ENCODE measurements at regions not wholly inside any gene's neighbourhood (a gene's known extent, or its start where the extent isn't known, plus 50 kb on each side); places are given as distances from the start of the nearest gene placed in this dataset.
"Not testable (repeated sequence)": the region's sequence is repeated elsewhere in the genome, so short reads cannot be mapped to it uniquely, and the experiment has no call there.

DNA sequence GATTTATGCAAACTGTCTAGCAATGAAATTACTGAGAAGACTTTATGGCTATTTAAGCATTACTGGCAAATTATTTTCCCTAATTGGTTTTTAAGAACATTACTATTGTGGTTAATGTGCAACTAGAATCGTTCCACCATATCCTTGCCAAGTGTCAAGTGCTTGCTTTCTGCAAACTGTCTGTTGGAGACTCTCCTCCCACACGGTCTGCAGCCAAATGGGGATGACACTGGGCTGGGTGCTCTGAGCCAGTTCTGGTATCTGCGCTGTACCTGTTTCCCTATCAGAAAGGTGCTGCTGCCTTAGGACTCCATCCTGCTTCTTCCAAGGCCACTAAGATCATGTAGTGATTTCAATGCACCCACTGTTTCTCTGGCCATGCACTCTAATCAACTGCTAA lies 110.4 kb downstream of the RAMP3 start:
- DNase-seq, result no peak

DNA sequence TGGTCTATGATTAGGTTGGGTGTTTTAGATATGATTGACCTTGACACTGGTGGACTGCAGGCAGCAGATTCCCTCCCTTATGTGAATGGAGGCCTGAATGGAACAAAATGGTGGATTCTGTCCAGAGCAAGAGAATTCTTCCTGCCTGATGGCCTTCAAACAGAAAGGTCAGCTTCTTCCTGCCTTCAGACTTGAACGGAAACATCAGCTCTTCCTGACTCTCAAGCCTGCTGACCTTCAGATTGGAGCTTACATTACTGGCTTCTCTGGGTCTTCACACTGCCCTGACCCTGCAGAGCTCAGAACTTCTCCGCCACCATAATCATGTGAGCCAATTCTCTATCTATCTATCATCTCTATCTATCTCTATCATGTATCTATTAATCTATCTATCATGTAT lies 111.6 kb downstream of the RAMP3 start:
- no peak for DNase-seq

DNA sequence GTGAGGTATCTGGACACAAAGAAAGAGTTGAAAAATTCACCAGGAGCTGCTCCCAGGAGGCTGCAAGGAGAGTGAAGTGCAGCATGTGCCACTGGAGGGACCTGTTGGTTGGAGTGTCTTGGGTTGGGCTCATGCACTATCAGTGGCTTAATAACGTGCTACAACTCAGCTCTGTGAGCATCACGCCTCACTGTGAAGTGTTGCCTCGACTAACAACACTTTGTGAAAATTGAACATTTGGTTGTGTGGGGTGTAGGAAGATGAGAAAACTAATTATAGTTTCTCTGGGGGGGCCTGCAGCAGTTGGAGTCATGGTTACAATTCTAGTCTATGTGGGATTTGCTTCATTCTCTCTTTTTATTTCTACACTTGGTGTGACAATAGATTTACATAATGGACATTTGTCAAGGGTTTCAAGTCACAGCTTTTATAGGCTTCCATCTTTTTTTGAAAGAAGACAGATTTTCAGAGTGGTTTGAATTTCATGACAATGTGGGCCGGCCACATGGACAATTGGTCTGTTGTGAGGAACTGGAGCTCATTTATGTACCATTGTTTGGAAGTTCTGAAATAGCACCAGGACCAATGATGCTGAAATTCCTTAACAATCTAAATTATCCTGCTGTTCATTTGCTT lies 121.3 kb downstream of the RAMP3 start:
- no peak for DNase-seq

DNA sequence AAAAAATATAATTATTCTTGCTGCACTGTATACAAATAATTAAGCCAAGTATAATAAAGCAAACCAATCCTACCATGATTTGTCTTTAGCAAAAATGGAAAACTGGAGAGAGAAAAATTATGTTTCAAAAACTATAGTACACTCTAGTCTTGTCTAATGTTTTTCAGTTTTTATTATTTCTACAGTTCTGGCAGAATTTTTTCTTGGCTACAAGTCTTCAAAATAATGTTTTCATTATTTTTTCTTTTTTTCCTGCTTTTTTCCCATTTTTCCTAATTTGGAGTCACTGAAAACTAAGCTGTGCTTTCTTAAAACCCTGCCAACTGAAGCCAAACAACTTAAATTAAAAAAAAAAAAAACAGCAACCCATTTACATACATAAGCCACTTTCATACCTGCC lies 132.0 kb downstream of the RAMP3 start:
- not testable (repeated sequence) for DNase-seq

DNA sequence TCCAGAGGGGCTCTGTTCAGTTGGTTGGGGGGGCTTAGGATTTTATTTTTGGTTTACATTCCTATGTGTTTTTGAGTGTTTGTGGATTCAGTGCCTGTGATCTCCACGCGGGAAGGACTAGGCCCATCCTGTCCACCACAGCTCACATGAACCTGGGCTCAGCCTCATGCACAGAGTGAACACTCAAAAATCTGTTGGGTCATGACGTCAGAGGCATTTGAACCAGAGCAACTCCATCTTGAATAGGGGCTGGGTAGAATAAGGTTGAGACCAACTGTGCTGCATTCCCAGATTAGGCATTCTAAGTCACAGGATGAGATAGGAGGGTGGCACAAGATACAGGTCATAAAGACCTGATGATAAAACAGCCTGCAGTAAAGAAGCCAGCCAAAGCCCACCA lies 133.3 kb downstream of the RAMP3 start:
- DNase-seq, result no peak

DNA sequence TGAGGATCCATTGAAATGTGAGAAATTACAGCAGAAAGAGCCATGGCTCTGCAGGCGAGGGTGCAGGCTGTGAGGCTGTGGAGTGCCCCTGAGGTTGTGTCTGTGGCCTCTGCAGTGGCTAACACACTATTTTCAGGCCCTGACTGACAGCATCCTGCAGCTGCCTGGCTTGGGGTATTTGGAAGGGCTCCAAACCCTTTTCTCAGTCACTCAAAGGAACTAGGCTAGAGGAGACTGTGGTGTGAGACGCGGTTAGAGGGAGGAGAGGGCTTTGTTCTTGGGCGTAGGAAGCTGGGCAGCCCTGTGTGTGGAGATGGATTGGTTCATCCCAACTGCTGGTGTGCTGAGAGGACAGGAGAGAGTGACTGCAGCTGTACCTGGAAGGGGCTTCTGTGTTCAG lies 134.9 kb downstream of the RAMP3 start:
- no peak for DNase-seq

DNA sequence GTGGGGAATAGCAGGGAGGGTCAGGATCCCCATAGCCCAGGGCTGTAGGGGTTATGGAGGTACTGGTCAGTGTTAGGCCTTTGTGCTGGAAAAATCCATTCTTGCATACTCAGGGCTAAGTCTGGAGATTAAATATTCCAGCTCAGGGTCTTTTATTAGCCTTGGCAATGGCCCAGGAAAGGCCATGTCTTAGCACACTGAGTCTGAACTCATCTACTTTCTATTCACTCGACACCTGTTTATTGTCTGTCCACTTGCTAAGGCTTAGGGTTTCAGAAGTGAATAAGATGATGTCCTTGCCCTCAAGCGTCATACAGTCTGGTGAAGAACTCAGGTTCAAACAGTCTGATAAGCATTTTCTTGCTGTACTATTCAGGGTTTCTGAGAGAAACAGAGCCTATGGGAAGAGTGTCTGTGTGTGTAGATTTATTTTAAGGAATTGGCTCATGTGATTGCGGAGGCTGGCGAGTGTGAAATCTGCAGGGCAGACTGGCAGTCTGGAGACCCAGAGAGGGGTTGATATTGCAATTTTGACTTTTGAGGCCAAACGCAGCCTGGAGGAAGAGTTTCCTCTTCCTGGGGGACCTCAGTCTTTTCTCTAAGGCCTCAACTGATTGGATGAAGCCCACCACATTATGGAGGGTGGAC lies 135.8 kb downstream of the RAMP3 start:
- no peak for DNase-seq

DNA sequence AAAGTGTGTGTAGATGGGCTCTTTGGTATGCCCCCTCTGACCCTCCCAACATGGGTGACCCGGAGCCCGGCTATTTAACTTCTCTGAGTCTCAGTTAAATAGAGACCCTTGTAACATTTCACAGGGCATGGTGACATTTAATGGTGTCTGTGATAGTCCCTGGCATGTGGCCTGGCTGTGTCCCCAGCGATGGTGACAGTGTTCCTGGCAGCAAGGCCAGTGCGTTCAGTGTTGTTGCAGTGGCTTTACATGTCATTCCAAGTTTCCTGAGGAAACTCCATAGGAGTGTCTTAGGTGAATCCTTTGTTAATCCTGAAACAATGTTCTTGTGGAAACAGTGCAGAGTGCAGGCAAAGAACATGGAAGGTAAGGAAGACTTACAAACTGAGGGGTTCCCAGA lies 137.0 kb downstream of the RAMP3 start:
- DNase-seq, result no peak

DNA sequence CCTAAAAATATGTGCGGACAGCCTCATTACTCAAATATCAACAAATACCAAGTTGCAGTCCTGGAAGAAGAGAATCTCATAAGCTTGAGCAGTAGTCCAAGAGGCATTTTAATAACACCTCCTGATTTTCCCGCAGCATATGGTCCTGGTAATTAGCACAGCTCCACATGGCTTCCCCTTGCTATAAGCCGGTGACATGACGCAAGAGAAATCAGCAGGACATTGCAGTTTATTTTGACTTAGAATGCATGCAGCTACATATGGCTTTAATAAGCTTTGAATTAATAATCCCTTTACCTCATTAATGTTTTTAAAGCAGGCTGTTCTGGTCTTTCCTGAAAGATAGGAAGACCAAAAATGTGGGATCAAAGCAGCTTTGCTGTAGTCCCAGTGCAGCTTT lies 137.6 kb downstream of the RAMP3 start:
- DNase-seq, result no peak

DNA sequence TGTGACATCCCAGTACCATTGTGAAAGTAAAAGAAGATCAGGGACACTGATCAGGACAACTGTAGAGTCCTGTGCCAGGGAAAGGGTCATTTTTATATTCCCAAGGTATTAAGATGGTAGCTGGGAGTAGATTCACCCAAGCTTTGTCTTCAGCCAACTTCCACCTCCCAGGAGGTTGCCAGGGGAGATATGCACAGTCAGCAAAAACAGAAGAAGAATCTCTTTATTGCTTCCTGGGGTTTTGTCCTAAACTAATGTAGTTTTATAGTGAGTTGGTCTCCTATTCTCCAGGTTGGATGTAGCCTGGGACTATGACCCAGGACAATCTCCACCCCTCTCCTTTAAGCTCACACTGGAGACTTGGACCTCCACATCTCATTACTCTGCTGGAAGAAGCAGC lies 139.2 kb downstream of the RAMP3 start:
- no peak for DNase-seq

DNA sequence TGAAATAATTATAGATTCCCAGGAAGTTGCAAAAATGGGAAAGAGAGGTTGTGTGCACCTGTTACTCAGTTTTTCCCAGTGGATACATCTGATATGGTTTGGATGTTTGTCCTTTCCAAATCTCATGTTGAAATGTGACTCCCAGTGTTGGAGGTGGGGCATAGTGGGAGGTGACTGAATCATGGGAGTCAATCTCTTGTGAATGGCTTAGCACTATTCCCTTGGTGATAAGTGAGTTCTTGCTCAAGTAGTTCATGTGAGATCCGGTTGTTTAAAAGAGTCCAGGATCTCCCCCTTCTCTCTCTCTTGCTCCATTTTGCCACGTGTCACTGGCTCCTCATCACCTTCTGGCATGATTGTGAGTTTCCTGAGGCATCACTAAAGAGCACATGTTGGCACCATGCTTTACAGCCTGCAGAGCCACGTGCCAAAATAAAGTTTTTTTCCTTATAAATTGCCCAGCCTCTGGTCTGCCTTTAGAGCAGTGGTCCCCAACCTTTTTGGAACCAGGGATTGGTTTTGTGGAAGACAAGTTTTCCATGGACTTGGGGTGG lies 149.2 kb downstream of the RAMP3 start:
- no peak for DNase-seq

DNA sequence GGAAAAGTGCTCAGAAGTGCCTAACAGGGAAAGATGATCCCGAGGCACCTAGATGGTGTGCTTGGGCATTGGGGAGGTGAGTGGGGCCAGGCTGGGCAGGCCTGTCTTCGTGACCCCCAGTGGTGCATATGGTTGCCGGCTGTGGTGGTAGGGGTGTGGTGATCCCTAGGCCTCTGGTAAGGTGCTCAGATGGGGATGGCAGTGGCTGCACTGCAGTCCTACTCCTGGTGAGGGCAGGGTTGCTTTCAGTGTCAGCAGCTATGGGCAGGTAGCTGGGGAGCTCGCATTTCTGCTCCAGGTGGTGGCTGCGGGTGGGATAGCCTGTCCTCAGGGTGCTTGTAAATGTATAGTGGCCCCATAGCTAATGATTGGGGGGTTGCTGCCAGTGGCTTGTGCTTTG lies 154.0 kb downstream of the RAMP3 start:
- DNase-seq, result no peak

DNA sequence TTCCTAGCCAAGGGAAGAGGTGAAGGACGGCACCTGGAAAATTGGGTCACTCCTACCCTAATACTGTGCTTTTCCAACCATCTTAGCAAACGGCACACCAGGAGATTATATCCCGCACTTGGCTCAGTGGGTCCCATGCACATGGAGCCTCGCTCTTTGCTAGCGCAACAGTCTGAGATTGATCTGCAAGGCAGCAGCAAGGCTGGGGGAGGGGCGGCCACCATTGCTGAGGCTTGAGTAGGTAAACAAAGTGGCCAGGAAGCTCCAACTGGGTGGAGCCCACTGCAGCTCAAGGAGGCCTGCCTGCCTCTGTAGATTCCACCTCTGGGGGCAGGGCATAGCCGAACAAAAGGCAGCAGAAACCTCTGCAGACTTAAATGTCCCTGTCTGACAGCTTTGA lies 157.9 kb downstream of the RAMP3 start:
- not testable (repeated sequence) for DNase-seq

DNA sequence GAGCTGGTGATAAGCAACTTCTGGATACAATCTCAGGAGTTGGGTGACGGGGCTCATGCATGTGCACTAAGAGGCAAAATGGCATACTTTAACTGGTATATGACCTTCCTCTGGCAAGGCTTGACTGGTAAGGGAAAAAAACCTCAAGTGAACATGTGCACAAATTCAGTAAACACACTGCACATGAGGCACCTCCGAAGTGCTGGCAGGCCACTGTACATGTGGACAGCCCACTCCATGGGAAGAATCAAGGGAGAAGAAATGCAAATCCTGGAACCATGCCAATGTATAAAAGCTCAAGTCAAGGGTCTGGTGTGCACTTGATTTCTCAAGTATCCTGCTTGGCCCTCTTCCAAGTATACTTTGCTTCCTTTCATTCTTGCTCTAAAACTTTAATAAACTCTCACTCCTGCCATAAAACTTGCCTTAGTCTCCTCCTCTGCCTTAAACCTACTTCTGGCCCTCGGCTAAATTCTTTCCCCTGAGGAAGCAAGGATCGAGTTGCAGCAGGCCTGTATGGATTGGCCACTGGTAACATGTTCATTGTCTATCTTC lies 167.2 kb downstream of the RAMP3 start:
- DNase-seq, result peak; percentile 16

DNA sequence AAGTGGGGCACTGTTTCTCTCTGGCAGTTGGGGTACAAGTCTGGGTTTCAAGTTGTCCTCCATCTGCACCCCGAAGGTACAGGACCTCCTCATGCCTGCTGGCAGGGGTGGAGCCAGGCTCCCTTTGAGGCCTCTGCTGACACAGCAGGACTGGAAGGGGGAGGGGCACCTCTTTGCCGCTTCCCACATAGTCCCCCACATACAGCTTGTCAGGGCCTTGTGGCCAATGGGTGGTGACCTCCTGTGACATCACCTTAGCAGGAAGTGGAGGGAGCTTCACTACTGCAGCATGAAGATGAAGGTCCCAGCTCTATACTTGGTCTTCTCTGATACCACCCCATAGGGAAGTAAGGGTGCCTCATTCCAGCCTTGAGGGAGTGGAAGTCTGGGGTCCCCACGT lies 167.8 kb downstream of the RAMP3 start:
- no peak for DNase-seq

DNA sequence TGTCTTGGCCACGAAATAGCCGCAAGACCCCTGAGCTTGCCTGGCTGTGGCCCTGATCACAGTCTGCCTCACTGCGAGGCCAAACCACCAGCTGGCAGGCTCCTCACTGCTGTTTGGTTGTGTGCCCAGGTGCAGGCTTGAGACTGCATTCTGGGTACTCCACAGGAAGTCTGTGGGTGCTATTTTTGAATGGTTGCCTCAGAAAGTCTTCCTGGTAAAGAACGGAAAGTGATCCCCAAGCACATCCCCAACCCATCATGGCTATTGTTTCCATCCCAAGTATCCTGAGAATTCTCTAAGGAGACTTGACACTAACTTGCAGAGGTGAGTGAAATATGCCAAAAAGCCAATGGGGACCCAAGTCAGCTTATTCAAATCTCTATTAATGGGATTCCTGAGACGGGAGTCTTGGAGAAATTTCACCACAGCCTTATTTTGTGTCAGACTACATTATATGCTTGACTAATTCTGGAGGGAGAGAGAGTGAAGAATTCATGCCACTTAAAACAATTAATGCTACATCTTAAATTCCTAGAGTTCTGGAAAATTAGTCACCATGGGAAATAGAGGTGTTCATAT lies 170.9 kb downstream of the RAMP3 start:
- DNase-seq, result no peak

DNA sequence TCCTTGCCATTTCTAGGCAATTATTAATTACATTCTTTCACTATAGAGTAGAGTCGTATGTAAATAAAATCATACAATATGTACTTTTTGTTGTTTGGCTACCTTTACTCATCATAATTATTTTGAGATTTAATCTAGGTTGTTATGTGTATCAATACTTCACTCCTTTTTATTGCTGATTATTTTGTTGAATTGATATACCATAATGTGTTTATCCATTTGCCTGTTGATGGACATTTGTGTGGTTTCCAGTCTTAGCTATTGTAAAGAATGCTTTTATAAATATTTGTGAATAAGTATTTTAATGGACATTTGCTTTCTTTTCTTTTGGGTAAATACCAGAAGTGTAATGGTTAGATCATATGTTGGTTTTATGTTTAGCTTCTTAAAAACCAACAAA lies 174.0 kb downstream of the RAMP3 start:
- DNase-seq, result no peak

DNA sequence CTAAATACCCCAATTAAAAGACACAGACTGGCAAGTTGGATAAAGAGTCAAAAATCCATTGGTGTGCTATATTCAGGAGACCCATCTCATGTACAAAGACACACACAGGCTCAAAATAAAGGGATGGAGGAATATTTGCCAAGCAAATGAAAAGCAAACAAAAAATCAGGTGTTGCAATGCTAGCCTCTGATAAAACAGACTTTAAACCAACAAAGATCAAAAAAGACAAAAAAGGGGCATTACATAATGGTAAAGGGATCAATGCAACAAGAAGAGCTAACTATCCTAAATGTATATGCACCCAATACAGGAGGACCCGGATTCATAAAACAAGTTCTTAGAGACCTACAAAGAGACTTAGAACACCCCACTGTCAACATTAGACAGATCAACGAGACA lies 177.4 kb downstream of the RAMP3 start:
- DNase-seq, result not testable (repeated sequence)

DNA sequence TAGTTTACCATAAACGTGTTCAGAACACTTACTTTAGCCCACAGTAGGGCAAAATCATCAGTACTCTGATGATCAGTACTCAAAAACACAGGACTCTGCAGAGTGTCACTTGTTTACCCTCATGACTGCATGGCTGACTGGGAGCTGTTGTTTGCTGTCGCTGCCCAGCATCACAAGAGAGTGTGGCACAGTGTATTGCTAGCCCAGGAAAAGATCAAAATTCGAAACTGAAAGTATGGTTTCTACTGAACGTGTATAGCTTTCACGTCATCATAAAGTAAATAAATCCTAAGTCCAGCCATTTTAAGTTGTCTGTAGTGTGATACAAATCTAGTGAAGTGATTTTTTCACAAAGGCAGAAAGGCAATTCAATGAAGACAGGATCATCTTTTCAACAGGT lies 184.6 kb downstream of the RAMP3 start:
- no peak for DNase-seq

DNA sequence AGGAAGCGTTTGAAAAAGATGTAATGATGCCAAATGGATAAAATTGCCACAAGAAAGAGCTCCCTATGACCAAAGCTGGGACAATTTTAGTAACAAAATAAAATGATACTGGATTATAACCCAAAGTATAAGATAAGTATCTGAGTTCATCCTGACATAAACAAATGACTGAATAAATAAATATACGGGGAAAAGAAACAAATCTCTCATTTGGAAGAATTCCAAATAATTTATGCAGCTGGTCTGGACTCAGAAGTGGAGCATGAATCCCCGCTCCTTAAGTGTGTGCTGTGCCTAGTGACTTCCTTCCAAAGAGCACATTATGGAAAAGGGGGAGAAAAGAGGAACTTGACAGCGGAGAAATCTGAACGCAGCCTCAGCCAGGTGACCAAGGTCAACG lies 186.2 kb downstream of the RAMP3 start:
- DNase-seq, result no peak

DNA sequence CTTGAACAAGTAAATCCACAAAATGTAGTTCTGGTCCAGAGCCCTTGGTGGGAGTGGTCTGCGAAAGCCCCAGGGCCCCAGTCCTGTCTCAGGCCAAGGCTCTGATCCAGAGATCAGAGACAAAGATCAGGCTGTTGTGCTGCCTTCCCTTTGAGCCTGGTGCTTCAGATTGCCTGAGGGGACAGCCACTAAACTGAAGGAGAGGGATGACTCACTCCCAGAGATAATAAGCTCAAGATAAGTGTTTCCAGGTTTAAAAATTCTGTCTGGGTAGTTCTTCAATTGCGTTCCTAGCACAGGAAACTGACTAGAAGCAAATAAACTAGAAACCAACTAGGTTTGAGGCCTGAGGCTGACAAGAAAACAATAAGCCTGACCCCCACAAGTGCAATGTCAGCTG lies 190.2 kb downstream of the RAMP3 start:
- no peak for DNase-seq

DNA sequence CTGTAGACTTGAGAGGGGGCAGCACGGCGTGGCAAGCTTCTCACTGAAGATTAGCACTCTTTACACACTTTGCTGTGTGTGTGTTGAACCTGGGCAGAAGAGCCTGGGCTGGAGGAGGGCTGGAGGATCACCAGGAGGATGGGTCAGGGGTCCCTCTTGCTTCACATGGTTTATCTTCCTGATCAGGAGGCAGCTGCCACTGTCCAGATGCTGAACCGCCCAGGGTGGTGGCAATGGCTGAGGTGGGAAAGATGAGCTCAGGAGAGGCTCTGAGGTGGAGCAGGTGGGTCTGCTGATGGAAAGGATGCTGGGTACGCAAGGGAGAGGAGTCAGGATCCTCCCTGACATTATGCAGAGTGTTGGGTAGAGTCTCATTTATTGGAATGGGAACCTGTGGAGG lies 191.5 kb downstream of the RAMP3 start:
- no peak for DNase-seq

DNA sequence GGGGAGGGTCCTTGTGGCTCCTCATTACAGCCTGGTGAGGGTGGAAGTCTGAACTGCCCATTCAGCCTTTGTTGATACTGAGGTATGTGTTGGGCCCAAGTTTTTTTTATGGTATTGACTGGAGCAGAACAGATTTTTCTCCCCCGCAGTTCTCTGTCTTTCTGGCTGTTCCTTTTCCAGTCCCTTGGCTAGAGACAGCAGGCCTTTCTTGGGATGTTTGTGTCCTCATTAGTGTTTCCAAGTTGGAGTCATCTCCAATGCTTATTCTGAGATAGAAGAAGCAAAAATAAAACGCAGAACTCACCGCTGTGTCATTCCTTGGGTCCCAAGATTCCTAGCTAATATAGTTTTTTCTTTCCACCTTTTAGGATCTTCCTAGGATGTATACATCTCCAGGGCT lies 193.3 kb downstream of the RAMP3 start:
- DNase-seq, result no peak

DNA sequence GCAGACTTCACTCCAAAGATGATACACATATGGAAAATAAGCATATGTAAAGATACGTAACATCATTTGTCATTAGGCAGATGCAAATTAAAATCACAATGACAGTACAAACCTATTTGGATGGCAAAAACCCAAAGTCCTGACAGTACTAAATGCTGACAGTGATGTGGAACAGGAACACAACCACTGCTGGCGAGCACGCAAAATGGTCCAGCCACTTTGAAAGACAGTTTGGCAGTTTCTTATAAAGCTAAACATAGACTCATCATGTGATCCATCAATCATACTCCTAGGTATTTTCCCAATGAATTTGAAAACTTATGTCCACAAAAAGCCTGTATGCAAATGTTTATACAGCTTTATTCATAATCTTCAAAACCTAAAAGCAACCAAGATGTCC lies 200.7 kb downstream of the RAMP3 start:
- DNase-seq, result no peak
